Thoracic aorta (tissue), 2 donors: ENCODE measurements at regions not wholly inside any gene's neighbourhood (a gene's known extent, or its start where the extent isn't known, plus 50 kb on each side); places are given as distances from the start of the nearest gene placed in this dataset.
"Not testable (repeated sequence)": the region's sequence is repeated elsewhere in the genome, so short reads cannot be mapped to it uniquely, and the experiment has no call there.

Experiments used
- ATAC-seq: fragments of 150-250 bp; one replicate; pipeline ENCODE4 v1.8.0; 2017; ENCODE audit warnings: low read depth; ENCODE audit not compliant: insufficient number of reproducible peaks, low FRiP score
- DNase-seq: peaks from one replicate; pipeline ENCODE4 v3.0.0-alpha.2; 2020; ENCODE audit warnings: low spot score
- H3K27ac ChIP-seq, 2 donors: fragments of 200-600 bp; sonication (generic); 1 replicate in 1 of 2; 2 replicates in 1 of 2; pipeline ENCODE4 v1.5.1; 2016; ENCODE audit warnings: mild to moderate bottlenecking in 2 of 2, moderate library complexity in 2 of 2
- H3K27me3 ChIP-seq: fragments of 200-600 bp; sonication (generic); replicated peaks from 2 replicates; pipeline ENCODE4 v1.6.0; 2016; ENCODE audit warnings: mild to moderate bottlenecking; ENCODE audit not compliant: insufficient read depth
- H3K36me3 ChIP-seq: fragments of 200-600 bp; sonication (generic); one replicate; pipeline ENCODE4 v1.5.1; 2016
- H3K4me1 ChIP-seq, 2 donors: fragments of 200-600 bp; sonication (generic); 1 replicate in 1 of 2; 2 replicates in 1 of 2; pipeline versions ENCODE4 v1.5.1 to v1.6.0; 2016; ENCODE audit warnings: low read depth in 2 of 2, mild to moderate bottlenecking in 1 of 2; ENCODE audit not compliant: control insufficient read depth in 1 of 2
- H3K4me3 ChIP-seq: fragments of 200-600 bp; sonication (generic); 2 replicates; pipeline ENCODE4 v1.5.1; 2016; ENCODE audit warnings: mild to moderate bottlenecking
- H3K9me3 ChIP-seq: fragments of 200-600 bp; sonication (generic); 2 replicates; pipeline ENCODE4 v1.5.1; 2016
- CTCF ChIP-seq: fragments of 200-600 bp; sonication (generic); IDR thresholded peaks from one replicate; pipeline ENCODE4 v1.5.1; 2019; ENCODE audit warnings: antibody characterized with exemption

- ATAC-seq (no peak), DNase-seq (no peak)
- TF ChIP-seq CTCF: no peak
- Histone ChIP-seq H3K27ac (no peak overlapping the region), H3K36me3 (no peaks in the 10 kb centered on the region), H3K9me3 (no peaks in the 10 kb centered on the region), H3K4me1 (no peaks in the 10 kb centered on the region), H3K27me3 (no peaks in the 10 kb centered on the region), H3K4me3 (no peak overlapping the region)
Measured at GRCh38 chr1:29620631-29621030, 384.3 kb downstream of the PTPRU start.

GRCh38 chr1:29607236-29607635 lies 370.9 kb downstream of the PTPRU start:
- Histone ChIP-seq H3K4me3 (no peak overlapping the region), H3K36me3 (no peaks in the 10 kb centered on the region), H3K27ac (no peak overlapping the region), H3K27me3 (no peaks in the 10 kb centered on the region), H3K9me3 (no peaks in the 10 kb centered on the region), H3K4me1 (no peaks in the 10 kb centered on the region)
- no peak for TF ChIP-seq CTCF
- ATAC-seq: no peak
- no peak for DNase-seq

- not testable (repeated sequence) for H3K36me3 ChIP-seq, ATAC-seq, H3K27me3 ChIP-seq, H3K4me1 ChIP-seq, DNase-seq, H3K9me3 ChIP-seq, H3K27ac ChIP-seq, H3K4me3 ChIP-seq
Measured at GRCh38 chr1:29604796-29605195, 368.5 kb downstream of the PTPRU start.

- H3K36me3 ChIP-seq: no peaks in the 10 kb centered on the region
- H3K9me3 ChIP-seq: no peaks in the 10 kb centered on the region
- no peak overlapping the region for H3K4me3 ChIP-seq
- no peak for TF ChIP-seq CTCF
- ATAC-seq: no peak
- H3K27me3 ChIP-seq: no peaks in the 10 kb centered on the region
- no peaks in the 10 kb centered on the region for H3K4me1 ChIP-seq
- no peak overlapping the region for H3K27ac ChIP-seq
- no peak for DNase-seq
Measured at GRCh38 chr1:29603622-29604021, 367.3 kb downstream of the PTPRU start.

GRCh38 chr1:29602203-29602602 lies 365.9 kb downstream of the PTPRU start:
- Histone ChIP-seq H3K36me3 (no peaks in the 10 kb centered on the region), H3K9me3 (no peaks in the 10 kb centered on the region), H3K27ac (no peak overlapping the region), H3K4me1 (no peaks in the 10 kb centered on the region), H3K27me3 (no peaks in the 10 kb centered on the region), H3K4me3 (no peak overlapping the region)
- DNase-seq (no peak), ATAC-seq (no peak)
- no peak for TF ChIP-seq CTCF

- TF ChIP-seq CTCF: no peak
- no peak for DNase-seq
- Histone ChIP-seq H3K27ac (no peak overlapping the region), H3K36me3 (no peaks in the 10 kb centered on the region), H3K4me1 (no peaks in the 10 kb centered on the region), H3K9me3 (no peaks in the 10 kb centered on the region), H3K27me3 (no peaks in the 10 kb centered on the region), H3K4me3 (no peak overlapping the region)
- no peak for ATAC-seq
Measured at GRCh38 chr1:29601021-29601420, 364.7 kb downstream of the PTPRU start.
